ENCODE measurements at regions not wholly inside any gene's neighbourhood (a gene's known extent, or its start where the extent isn't known, plus 50 kb on each side); places are given as distances from the start of the nearest gene placed in this dataset.

DNA sequence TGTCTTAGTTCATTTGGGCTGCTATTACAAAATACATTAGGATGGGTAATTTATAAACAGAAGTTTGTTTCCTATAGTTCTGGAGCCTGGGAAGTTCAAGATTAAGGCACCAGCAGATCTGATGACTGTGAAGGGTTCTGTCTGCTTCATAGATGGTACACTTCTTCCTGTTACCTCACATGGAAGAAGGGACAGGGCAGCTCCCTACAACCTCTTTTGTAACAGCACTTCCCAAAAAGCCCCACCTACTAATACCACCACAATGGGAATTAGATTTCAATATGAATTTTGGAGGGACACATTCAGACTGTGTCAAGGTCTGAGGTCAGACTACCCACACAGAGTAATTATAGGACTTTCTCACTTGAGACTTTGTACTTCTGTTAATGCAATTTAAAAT, 260.3 kb downstream of the ARHGAP12 start:
- no peak for TF ChIP-seq ZNF768 (tag by site-specific recombination; IDR thresholded peaks at IDR 0.05)
- TF ChIP-seq, protein P1, sequence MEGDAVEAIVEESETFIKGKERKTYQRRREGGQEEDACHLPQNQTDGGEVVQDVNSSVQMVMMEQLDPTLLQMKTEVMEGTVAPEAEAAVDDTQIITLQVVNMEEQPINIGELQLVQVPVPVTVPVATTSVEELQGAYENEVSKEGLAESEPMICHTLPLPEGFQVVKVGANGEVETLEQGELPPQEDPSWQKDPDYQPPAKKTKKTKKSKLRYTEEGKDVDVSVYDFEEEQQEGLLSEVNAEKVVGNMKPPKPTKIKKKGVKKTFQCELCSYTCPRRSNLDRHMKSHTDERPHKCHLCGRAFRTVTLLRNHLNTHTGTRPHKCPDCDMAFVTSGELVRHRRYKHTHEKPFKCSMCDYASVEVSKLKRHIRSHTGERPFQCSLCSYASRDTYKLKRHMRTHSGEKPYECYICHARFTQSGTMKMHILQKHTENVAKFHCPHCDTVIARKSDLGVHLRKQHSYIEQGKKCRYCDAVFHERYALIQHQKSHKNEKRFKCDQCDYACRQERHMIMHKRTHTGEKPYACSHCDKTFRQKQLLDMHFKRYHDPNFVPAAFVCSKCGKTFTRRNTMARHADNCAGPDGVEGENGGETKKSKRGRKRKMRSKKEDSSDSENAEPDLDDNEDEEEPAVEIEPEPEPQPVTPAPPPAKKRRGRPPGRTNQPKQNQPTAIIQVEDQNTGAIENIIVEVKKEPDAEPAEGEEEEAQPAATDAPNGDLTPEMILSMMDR (tag by site-specific recombination; IDR thresholded peaks at IDR 0.05): no peak
- no peak for TF ChIP-seq SCRT2 (tag by site-specific recombination; IDR thresholded peaks at IDR 0.05)
- TF ChIP-seq ZNF560 (tag by site-specific recombination; IDR thresholded peaks at IDR 0.05; ENCODE audit: borderline replicate concordance): no peak
- TF ChIP-seq, protein P2, sequence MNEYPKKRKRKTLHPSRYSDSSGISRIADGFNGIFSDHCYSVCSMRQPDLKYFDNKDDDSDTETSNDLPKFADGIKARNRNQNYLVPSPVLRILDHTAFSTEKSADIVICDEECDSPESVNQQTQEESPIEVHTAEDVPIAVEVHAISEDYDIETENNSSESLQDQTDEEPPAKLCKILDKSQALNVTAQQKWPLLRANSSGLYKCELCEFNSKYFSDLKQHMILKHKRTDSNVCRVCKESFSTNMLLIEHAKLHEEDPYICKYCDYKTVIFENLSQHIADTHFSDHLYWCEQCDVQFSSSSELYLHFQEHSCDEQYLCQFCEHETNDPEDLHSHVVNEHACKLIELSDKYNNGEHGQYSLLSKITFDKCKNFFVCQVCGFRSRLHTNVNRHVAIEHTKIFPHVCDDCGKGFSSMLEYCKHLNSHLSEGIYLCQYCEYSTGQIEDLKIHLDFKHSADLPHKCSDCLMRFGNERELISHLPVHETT (tag by site-specific recombination; IDR thresholded peaks at IDR 0.05): no peak
- TF ChIP-seq, protein P3, sequence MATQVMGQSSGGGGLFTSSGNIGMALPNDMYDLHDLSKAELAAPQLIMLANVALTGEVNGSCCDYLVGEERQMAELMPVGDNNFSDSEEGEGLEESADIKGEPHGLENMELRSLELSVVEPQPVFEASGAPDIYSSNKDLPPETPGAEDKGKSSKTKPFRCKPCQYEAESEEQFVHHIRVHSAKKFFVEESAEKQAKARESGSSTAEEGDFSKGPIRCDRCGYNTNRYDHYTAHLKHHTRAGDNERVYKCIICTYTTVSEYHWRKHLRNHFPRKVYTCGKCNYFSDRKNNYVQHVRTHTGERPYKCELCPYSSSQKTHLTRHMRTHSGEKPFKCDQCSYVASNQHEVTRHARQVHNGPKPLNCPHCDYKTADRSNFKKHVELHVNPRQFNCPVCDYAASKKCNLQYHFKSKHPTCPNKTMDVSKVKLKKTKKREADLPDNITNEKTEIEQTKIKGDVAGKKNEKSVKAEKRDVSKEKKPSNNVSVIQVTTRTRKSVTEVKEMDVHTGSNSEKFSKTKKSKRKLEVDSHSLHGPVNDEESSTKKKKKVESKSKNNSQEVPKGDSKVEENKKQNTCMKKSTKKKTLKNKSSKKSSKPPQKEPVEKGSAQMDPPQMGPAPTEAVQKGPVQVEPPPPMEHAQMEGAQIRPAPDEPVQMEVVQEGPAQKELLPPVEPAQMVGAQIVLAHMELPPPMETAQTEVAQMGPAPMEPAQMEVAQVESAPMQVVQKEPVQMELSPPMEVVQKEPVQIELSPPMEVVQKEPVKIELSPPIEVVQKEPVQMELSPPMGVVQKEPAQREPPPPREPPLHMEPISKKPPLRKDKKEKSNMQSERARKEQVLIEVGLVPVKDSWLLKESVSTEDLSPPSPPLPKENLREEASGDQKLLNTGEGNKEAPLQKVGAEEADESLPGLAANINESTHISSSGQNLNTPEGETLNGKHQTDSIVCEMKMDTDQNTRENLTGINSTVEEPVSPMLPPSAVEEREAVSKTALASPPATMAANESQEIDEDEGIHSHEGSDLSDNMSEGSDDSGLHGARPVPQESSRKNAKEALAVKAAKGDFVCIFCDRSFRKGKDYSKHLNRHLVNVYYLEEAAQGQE (tag by site-specific recombination; IDR thresholded peaks at IDR 0.05): no peak
- TF ChIP-seq, protein P4, sequence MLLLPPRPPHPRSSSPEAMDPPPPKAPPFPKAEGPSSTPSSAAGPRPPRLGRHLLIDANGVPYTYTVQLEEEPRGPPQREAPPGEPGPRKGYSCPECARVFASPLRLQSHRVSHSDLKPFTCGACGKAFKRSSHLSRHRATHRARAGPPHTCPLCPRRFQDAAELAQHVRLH (tag by site-specific recombination; IDR thresholded peaks at IDR 0.05): no peak
- no peak for TF ChIP-seq ZNF133 (tag by site-specific recombination; IDR thresholded peaks at IDR 0.05)
- TF ChIP-seq, protein P5, sequence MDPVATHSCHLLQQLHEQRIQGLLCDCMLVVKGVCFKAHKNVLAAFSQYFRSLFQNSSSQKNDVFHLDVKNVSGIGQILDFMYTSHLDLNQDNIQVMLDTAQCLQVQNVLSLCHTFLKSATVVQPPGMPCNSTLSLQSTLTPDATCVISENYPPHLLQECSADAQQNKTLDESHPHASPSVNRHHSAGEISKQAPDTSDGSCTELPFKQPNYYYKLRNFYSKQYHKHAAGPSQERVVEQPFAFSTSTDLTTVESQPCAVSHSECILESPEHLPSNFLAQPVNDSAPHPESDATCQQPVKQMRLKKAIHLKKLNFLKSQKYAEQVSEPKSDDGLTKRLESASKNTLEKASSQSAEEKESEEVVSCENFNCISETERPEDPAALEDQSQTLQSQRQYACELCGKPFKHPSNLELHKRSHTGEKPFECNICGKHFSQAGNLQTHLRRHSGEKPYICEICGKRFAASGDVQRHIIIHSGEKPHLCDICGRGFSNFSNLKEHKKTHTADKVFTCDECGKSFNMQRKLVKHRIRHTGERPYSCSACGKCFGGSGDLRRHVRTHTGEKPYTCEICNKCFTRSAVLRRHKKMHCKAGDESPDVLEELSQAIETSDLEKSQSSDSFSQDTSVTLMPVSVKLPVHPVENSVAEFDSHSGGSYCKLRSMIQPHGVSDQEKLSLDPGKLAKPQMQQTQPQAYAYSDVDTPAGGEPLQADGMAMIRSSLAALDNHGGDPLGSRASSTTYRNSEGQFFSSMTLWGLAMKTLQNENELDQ (tag by site-specific recombination; IDR thresholded peaks at IDR 0.05; ENCODE audit: low read depth): no peak
- no peak for TF ChIP-seq ZNF394 (tag by site-specific recombination; IDR thresholded peaks at IDR 0.05; ENCODE audit: borderline replicate concordance)
- TF ChIP-seq ZBTB7A (tag by site-specific recombination; IDR thresholded peaks at IDR 0.05; ENCODE audit: low read depth): no peak
- no peak for TF ChIP-seq ZNF626 (tag by site-specific recombination; IDR thresholded peaks at IDR 0.05)

Measured in HEK293 (cell line).